Activated naive CD4-positive, alpha-beta T cell treated with anti-CD3 and anti-CD28 coated beads, Interleukin-2, amount 50 U/mL, for 24 hours (primary cell): ENCODE measurements at regions not wholly inside any gene's neighbourhood (a gene's known extent, or its start where the extent isn't known, plus 50 kb on each side); places are given as distances from the start of the nearest gene placed in this dataset.

ENCODE experiments used
- H3K27ac Mint-ChIP-seq: one replicate; pipeline ENCODE4 v1.8.0; 2021; ENCODE audit warnings: mild to moderate bottlenecking, mixed read lengths
- H3K27me3 Mint-ChIP-seq: one replicate; pipeline ENCODE4 v1.8.0; 2021; ENCODE audit warnings: mixed read lengths
- H3K36me3 Mint-ChIP-seq: one replicate; pipeline ENCODE4 v1.8.0; 2021; ENCODE audit warnings: mixed read lengths
- H3K4me1 Mint-ChIP-seq: one replicate; pipeline ENCODE4 v1.8.0; 2021; ENCODE audit warnings: mixed read lengths
- H3K4me3 Mint-ChIP-seq: one replicate; pipeline ENCODE4 v1.8.0; 2021; ENCODE audit warnings: mild to moderate bottlenecking, mixed read lengths
- H3K9me3 Mint-ChIP-seq: one replicate; pipeline ENCODE4 v1.8.0; 2021; ENCODE audit warnings: mixed read lengths

DNA sequence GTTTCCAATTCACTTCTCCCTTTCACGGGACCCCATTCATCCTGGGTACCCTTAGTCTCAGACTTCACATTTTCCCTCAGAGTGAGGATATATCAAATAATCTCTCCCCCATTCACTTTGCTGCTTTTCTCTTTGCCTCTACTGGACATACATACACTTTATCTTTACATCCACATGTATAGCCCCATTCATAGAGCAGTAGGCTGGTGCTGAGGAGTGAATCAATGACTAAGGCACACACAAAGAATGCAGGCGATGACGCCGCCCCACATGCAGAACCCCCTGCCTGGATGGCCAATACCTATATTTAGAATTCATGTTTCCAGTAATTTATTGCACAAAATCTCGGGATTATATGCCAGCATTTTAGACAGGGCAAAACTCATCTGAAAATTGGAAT, 554.3 kb upstream of the TENM3 start:
- H3K9me3 Mint-ChIP-seq: no peaks in the 10 kb centered on the region

GRCh38 chr4:181690498-181690897, 552.7 kb upstream of the TENM3 start:
- Mint-ChIP-seq H3K4me3 (no peak overlapping the region), H3K36me3 (no peaks in the 10 kb centered on the region), H3K9me3 (no peaks in the 10 kb centered on the region), H3K27ac (no peak overlapping the region), H3K4me1 (no peaks in the 10 kb centered on the region), H3K27me3 (no peaks in the 10 kb centered on the region)

More for the DNA sequence above, 554.3 kb upstream of the TENM3 start:
- Mint-ChIP-seq H3K27ac (no peak overlapping the region), H3K36me3 (no peaks in the 10 kb centered on the region), H3K27me3 (no peaks in the 10 kb centered on the region), H3K4me3 (no peak overlapping the region), H3K4me1 (no peaks in the 10 kb centered on the region)

DNA sequence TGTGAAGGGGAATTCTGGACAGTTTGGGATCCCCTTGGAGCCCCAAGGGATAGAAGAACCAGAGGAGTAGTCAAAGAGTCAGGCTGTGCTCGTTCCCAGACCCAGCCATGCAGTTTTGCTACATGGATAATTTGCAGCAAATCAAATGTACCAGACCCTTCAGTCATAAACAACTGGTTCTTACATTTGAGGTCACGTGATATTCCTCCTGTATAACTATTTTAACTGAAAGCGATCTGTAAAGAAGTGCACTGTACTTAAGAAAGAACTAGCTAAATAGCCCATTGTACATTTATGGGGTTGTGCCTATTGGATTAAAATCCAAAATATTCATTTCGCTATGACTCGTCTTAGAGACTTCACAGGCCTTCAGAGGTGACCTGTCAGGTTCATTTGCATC, 550.2 kb upstream of the TENM3 start:
- no peak overlapping the region for H3K27ac Mint-ChIP-seq

DNA sequence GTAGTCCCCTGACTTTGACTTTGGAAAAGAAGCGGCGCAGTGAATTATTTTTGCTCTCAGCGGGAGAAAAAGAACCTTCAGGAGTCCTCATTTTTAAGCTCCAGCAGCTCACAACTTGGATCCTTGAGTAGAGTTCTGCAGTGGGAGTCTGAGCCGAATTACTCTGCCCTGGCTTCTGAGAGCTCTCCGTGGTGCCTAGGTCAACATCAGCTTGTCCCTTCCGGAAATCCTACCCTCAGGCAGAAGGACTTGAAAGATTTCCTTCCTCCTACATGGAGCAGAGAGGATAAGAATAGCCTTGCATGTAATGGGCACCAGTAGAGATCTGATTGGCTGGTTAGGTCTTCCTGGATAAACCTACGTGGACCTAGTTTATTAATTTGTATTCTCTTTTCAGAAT, 549.7 kb upstream of the TENM3 start:
- Mint-ChIP-seq H3K36me3 (no peaks in the 10 kb centered on the region), H3K27me3 (no peaks in the 10 kb centered on the region), H3K9me3 (no peaks in the 10 kb centered on the region), H3K27ac (no peak overlapping the region), H3K4me1 (no peaks in the 10 kb centered on the region), H3K4me3 (no peak overlapping the region)

More for the DNA sequence above, 550.2 kb upstream of the TENM3 start:
- Mint-ChIP-seq H3K36me3 (no peaks in the 10 kb centered on the region), H3K27me3 (no peaks in the 10 kb centered on the region), H3K9me3 (no peaks in the 10 kb centered on the region), H3K4me1 (no peaks in the 10 kb centered on the region), H3K4me3 (no peak overlapping the region)

DNA sequence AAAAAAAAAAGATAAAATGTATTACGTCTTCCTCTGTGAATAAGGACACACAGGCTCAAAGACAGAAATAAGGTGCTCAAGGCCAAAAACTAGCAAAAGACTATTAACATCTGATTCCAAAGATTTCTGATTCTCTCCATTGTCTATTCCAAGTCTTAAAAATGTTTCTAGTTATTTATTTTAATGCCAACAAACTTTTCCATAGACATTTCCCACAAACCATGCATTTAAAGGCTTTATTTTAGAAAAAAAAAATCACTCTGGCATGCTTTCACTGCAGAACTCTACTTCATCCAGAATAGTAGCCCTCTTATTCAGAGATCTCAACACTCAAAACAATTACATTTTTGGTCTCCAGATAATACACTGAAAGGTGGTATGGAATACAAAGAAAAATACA, 545.0 kb upstream of the TENM3 start:
- no peaks in the 10 kb centered on the region for H3K36me3 Mint-ChIP-seq
- no peak overlapping the region for H3K27ac Mint-ChIP-seq
- H3K4me1 Mint-ChIP-seq: no peaks in the 10 kb centered on the region
- H3K9me3 Mint-ChIP-seq: no peaks in the 10 kb centered on the region
- no peak overlapping the region for H3K4me3 Mint-ChIP-seq
- no peaks in the 10 kb centered on the region for H3K27me3 Mint-ChIP-seq

- Mint-ChIP-seq H3K36me3 (no peaks in the 10 kb centered on the region), H3K9me3 (no peaks in the 10 kb centered on the region), H3K27ac (no peak overlapping the region), H3K4me1 (no peaks in the 10 kb centered on the region), H3K4me3 (no peak overlapping the region), H3K27me3 (no peaks in the 10 kb centered on the region)
Measured at GRCh38 chr4:181701214-181701613, 542.0 kb upstream of the TENM3 start.

DNA sequence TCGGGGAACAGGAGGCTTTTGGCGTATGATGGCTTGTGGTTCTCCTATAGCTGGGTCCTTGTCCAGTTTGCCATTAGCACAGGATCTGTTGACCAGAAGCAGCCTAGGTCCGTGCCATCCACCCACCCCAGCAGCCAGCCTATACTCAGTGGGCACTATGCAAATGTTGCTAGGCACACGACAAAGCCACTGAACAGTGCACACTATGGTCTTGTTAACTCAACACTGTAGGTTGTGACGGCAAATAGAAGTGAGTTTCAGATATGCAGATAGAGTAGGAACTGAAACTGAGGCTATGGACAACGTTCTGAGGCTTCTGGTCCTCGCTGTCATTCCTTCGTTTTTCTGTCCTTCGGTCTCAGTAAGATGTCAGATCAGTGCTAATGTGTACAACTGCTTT, 541.3 kb upstream of the TENM3 start:
- Mint-ChIP-seq H3K4me1 (no peaks in the 10 kb centered on the region), H3K36me3 (no peaks in the 10 kb centered on the region), H3K9me3 (no peaks in the 10 kb centered on the region), H3K27me3 (no peaks in the 10 kb centered on the region), H3K27ac (no peak overlapping the region), H3K4me3 (no peak overlapping the region)

DNA sequence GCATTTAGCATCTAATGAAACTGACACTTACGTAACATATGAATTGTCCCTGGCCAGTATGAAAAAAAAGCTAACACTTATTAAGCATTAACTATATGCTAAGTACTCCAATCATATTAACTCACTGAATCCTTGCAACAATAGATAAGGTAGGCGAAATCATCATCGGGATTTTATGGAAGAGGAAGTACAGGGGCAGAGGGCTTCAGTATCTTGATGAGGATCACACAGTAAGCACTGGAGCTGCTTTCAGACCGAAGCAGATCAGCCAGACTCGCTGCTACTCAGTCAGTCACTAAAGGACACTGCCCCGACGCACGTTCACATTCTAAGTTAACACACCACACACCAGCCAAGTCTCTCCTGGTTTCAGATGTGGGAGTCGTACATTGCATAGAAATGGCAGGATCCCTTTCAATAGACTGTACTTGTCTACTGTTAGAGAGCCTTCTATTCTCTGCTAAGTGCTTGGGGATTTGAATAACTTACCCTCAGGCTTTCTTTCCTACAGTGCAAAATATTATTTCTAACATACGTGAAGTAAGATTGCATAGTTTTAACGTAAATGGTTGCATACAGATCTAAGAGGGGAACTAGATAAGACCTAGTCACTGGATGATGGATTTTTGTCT, 540.2 kb upstream of the TENM3 start:
- Mint-ChIP-seq H3K9me3 (no peaks in the 10 kb centered on the region), H3K4me1 (no peaks in the 10 kb centered on the region), H3K27ac (no peak overlapping the region), H3K36me3 (no peaks in the 10 kb centered on the region), H3K4me3 (no peak overlapping the region), H3K27me3 (no peaks in the 10 kb centered on the region)

- Mint-ChIP-seq H3K9me3 (peaks cover 10% of the 10 kb centered on the region), H3K27me3 (no peaks in the 10 kb centered on the region), H3K36me3 (no peaks in the 10 kb centered on the region), H3K4me1 (no peaks in the 10 kb centered on the region), H3K27ac (no peak overlapping the region), H3K4me3 (no peak overlapping the region)
Measured at GRCh38 chr4:181710143-181710542, 533.1 kb upstream of the TENM3 start.

- H3K27me3 Mint-ChIP-seq: no peaks in the 10 kb centered on the region
- H3K36me3 Mint-ChIP-seq: no peaks in the 10 kb centered on the region
- H3K27ac Mint-ChIP-seq: no peak overlapping the region
- no peak overlapping the region for H3K4me3 Mint-ChIP-seq
- H3K9me3 Mint-ChIP-seq: peaks cover 10% of the 10 kb centered on the region
- H3K4me1 Mint-ChIP-seq: no peaks in the 10 kb centered on the region
Measured at GRCh38 chr4:181711387-181711786, 531.8 kb upstream of the TENM3 start.

DNA sequence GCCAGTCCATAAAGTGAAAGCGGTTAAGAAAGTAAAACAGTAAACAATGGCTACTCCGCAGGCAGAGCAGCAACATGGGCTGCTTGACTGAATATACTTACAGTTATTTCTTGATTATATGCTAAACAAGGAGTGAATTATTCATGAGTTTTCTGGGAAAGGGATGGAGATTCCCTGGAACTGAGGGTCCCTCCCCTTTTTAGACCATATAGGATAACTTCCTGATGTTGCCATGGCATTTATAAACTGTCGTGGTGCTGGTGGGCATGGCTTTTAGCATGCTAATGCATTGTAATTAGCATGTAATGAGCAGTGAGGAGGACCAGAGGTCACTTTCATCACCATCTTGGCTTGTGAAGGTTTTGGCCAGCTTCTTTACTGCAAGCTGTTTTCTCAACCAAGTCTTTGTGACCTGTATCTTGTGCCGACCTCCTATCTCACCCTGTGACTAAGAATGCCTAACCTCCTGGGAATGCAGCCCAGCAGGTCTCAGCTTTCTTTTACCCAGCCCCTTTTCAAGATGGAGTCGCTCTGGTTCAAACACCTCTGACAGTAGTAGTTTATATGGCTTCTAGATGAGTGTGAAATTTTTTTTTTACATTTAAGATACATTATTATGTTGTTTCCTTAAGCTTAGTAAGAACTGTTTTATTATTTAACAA, 514.8 kb upstream of the TENM3 start:
- Mint-ChIP-seq H3K4me3 (no peak overlapping the region), H3K4me1 (no peaks in the 10 kb centered on the region), H3K36me3 (no peaks in the 10 kb centered on the region), H3K27ac (no peak overlapping the region), H3K27me3 (no peaks in the 10 kb centered on the region), H3K9me3 (no peaks in the 10 kb centered on the region)

- H3K4me3 Mint-ChIP-seq: no peak overlapping the region
- H3K9me3 Mint-ChIP-seq: no peaks in the 10 kb centered on the region
- H3K27me3 Mint-ChIP-seq: no peaks in the 10 kb centered on the region
- no peaks in the 10 kb centered on the region for H3K36me3 Mint-ChIP-seq
- no peaks in the 10 kb centered on the region for H3K4me1 Mint-ChIP-seq
- no peak overlapping the region for H3K27ac Mint-ChIP-seq
Measured at GRCh38 chr4:181731900-181732299, 511.3 kb upstream of the TENM3 start.

DNA sequence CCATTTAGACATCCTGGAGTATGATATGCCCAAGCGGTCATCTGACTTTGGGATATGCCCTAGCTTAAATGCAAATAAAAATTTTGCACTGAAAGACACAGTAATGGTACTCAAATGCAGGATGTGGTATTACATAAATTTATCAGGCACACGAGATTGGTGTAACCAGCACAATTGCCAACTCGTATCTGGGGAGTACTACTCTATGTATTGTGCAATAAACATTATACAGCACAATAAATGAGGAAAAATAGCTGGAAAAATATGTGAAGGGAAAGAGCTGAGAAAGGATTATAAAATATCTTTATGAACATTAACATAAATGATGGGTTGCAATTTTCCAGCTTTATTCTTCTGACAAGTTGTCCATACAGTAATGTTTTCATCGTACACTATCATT, 505.5 kb upstream of the TENM3 start:
- Mint-ChIP-seq H3K27me3 (no peaks in the 10 kb centered on the region), H3K4me3 (no peak overlapping the region), H3K36me3 (no peaks in the 10 kb centered on the region), H3K4me1 (no peaks in the 10 kb centered on the region), H3K27ac (no peak overlapping the region), H3K9me3 (peaks cover 5% of the 10 kb centered on the region)

GRCh38 chr4:181739031-181739430, 504.2 kb upstream of the TENM3 start:
- Mint-ChIP-seq H3K4me3 (no peak overlapping the region), H3K27ac (no peak overlapping the region), H3K4me1 (no peaks in the 10 kb centered on the region), H3K36me3 (no peaks in the 10 kb centered on the region), H3K9me3 (peaks cover 5% of the 10 kb centered on the region), H3K27me3 (no peaks in the 10 kb centered on the region)

DNA sequence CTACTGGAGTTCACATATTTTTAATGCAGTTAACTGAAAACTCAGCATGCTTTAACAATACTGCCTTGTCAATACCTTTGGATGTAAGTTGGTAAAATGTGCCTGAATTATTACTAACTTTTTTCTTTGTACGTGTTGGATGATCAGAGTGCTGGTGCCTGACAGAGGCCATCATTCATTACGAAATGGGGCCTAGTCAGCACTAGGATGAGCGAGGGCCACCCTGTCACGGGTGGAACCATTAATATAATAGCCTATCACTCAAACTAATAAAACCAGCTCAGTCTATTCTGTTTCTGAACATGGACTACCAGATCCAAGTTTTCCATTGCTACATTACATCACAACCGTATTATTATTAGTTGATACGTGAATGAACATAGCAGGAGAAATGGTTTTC, 501.7 kb upstream of the TENM3 start:
- Mint-ChIP-seq H3K9me3 (peaks cover 5% of the 10 kb centered on the region), H3K4me1 (no peaks in the 10 kb centered on the region), H3K4me3 (no peak overlapping the region), H3K36me3 (no peaks in the 10 kb centered on the region), H3K27ac (no peak overlapping the region), H3K27me3 (no peaks in the 10 kb centered on the region)

- Mint-ChIP-seq H3K27ac (no peak overlapping the region), H3K36me3 (no peaks in the 10 kb centered on the region), H3K27me3 (no peaks in the 10 kb centered on the region), H3K4me3 (no peak overlapping the region), H3K9me3 (no peaks in the 10 kb centered on the region), H3K4me1 (no peaks in the 10 kb centered on the region)
Measured at GRCh38 chr4:181745933-181746625, 497.1 kb upstream of the TENM3 start.
